Activated T-helper 2 cell treated with anti-CD3 and anti-CD28 coated beads, Interferon-gamma antibody, Interleukin-2, Interleukin-4, amounts not matched to agents 10 μg/mL and 5 μg/mL and 100 μg/mL, durations not matched to agents 14 hours and 24 hours and 36 hours (primary cell): ENCODE measurements at regions not wholly inside any gene's neighbourhood (a gene's known extent, or its start where the extent isn't known, plus 50 kb on each side); places are given as distances from the start of the nearest gene placed in this dataset.
"Not testable (repeated sequence)": the region's sequence is repeated elsewhere in the genome, so short reads cannot be mapped to it uniquely, and the experiment has no call there.

Experiments
- DNase-seq: peaks from one replicate; pipeline ENCODE4 v3.0.0; 2021; ENCODE audit warnings: low spot score
- H3K27ac Mint-ChIP-seq: one replicate; pipeline ENCODE4 v1.8.0; 2021; ENCODE audit warnings: mixed read lengths
- H3K27me3 Mint-ChIP-seq: one replicate; pipeline ENCODE4 v1.8.0; 2021; ENCODE audit warnings: low read depth, mixed read lengths
- H3K36me3 Mint-ChIP-seq: one replicate; pipeline ENCODE4 v1.8.0; 2021; ENCODE audit warnings: low read depth, mixed read lengths
- H3K4me1 Mint-ChIP-seq: one replicate; pipeline ENCODE4 v1.8.0; 2021; ENCODE audit warnings: low read depth, mixed read lengths
- H3K4me3 Mint-ChIP-seq: one replicate; pipeline ENCODE4 v1.8.0; 2021; ENCODE audit warnings: low read depth, mild to moderate bottlenecking, moderate library complexity, mixed read lengths
- H3K9me3 Mint-ChIP-seq: one replicate; pipeline ENCODE4 v1.8.0; 2021; ENCODE audit warnings: mixed read lengths
- intact Hi-C: fragments of 100-400 bp; cut with micrococcal nuclease; formaldehyde crosslinking; loops from one replicate; pipeline ENCODE4 v1.15.1; 2023

GRCh38 chr1:209173796-209174195, 409.7 kb upstream of the CAMK1G start:
- DNase-seq, H3K4me3 Mint-ChIP-seq, H3K27ac Mint-ChIP-seq, H3K36me3 Mint-ChIP-seq, H3K9me3 Mint-ChIP-seq, H3K27me3 Mint-ChIP-seq, intact Hi-C loops, H3K4me1 Mint-ChIP-seq: not testable (repeated sequence)

- Mint-ChIP-seq H3K9me3 (peaks cover 5% of the 10 kb centered on the region), H3K27ac (no peak overlapping the region), H3K27me3 (no peaks in the 10 kb centered on the region), H3K4me1 (no peaks in the 10 kb centered on the region), H3K4me3 (no peak overlapping the region), H3K36me3 (no peaks in the 10 kb centered on the region)
- no peak for DNase-seq
- intact Hi-C loops: no loop called here
Measured at GRCh38 chr1:209176866-209177430, 406.6 kb upstream of the CAMK1G start.

- Mint-ChIP-seq H3K9me3 (peaks cover 28% of the 10 kb centered on the region), H3K36me3 (no peaks in the 10 kb centered on the region), H3K27me3 (no peaks in the 10 kb centered on the region), H3K4me1 (no peaks in the 10 kb centered on the region), H3K4me3 (no peak overlapping the region), H3K27ac (no peak overlapping the region)
- intact Hi-C loops: no loop called here
- DNase-seq: no peak
Measured at GRCh38 chr1:209183195-209183594, 400.3 kb upstream of the CAMK1G start.

- H3K36me3 Mint-ChIP-seq: no peaks in the 10 kb centered on the region
- no peak for DNase-seq
- peaks cover 17% of the 10 kb centered on the region for H3K9me3 Mint-ChIP-seq
- intact Hi-C loops: no loop called here
- H3K27me3 Mint-ChIP-seq: no peaks in the 10 kb centered on the region
- H3K27ac Mint-ChIP-seq: no peak overlapping the region
- no peaks in the 10 kb centered on the region for H3K4me1 Mint-ChIP-seq
- no peak overlapping the region for H3K4me3 Mint-ChIP-seq
Measured at GRCh38 chr1:209187589-209187988, 395.9 kb upstream of the CAMK1G start.

- intact Hi-C loops: loop anchor here (10.0 kb wide), 1 partner anchor 536 kb away; no protein-coding TSS in a partner anchor
- Mint-ChIP-seq H3K4me3 (no peak overlapping the region), H3K4me1 (no peaks in the 10 kb centered on the region), H3K27me3 (no peaks in the 10 kb centered on the region), H3K27ac (no peak overlapping the region), H3K36me3 (no peaks in the 10 kb centered on the region), H3K9me3 (no peaks in the 10 kb centered on the region)
- DNase-seq: no peak
Measured at GRCh38 chr1:209190591-209191261, 392.8 kb upstream of the CAMK1G start.

GRCh38 chr1:209191262-209191634, 392.3 kb upstream of the CAMK1G start:
- H3K9me3 Mint-ChIP-seq: peaks cover 5% of the 10 kb centered on the region
- H3K36me3 Mint-ChIP-seq: no peaks in the 10 kb centered on the region
- H3K4me3 Mint-ChIP-seq: no peak overlapping the region
- H3K27ac Mint-ChIP-seq: no peak overlapping the region
- intact Hi-C loops: loop anchor here (10.0 kb wide), 1 partner anchor 536 kb away; no protein-coding TSS in a partner anchor
- H3K4me1 Mint-ChIP-seq: no peaks in the 10 kb centered on the region
- H3K27me3 Mint-ChIP-seq: no peaks in the 10 kb centered on the region
- no peak for DNase-seq

- H3K27me3 Mint-ChIP-seq: no peaks in the 10 kb centered on the region
- no peak overlapping the region for H3K4me3 Mint-ChIP-seq
- H3K9me3 Mint-ChIP-seq: peaks cover 17% of the 10 kb centered on the region
- H3K27ac Mint-ChIP-seq: no peak overlapping the region
- H3K36me3 Mint-ChIP-seq: no peaks in the 10 kb centered on the region
- no peaks in the 10 kb centered on the region for H3K4me1 Mint-ChIP-seq
- intact Hi-C loops: loop anchor here (10.0 kb wide), 1 partner anchor 541 kb away; no protein-coding TSS in a partner anchor
- DNase-seq: no peak
Measured at GRCh38 chr1:209196140-209196539, 387.4 kb upstream of the CAMK1G start.

GRCh38 chr1:209198961-209199750, 384.4 kb upstream of the CAMK1G start:
- H3K36me3 Mint-ChIP-seq: no peaks in the 10 kb centered on the region
- no peak for DNase-seq
- peaks cover 17% of the 10 kb centered on the region for H3K9me3 Mint-ChIP-seq
- H3K4me1 Mint-ChIP-seq: no peaks in the 10 kb centered on the region
- intact Hi-C loops: loop anchor here (10.0 kb wide), 1 partner anchor 544 kb away; no protein-coding TSS in a partner anchor
- no peak overlapping the region for H3K4me3 Mint-ChIP-seq
- H3K27ac Mint-ChIP-seq: no peak overlapping the region
- H3K27me3 Mint-ChIP-seq: no peaks in the 10 kb centered on the region

- no peaks in the 10 kb centered on the region for H3K4me1 Mint-ChIP-seq
- no peak overlapping the region for H3K4me3 Mint-ChIP-seq
- H3K9me3 Mint-ChIP-seq: peaks cover 17% of the 10 kb centered on the region
- no peak for DNase-seq
- no peaks in the 10 kb centered on the region for H3K36me3 Mint-ChIP-seq
- intact Hi-C loops: loop anchor here (10.0 kb wide), 1 partner anchor 545 kb away; no protein-coding TSS in a partner anchor
- peaks cover 1% of the 10 kb centered on the region for H3K27me3 Mint-ChIP-seq
- H3K27ac Mint-ChIP-seq: no peak overlapping the region
Measured at GRCh38 chr1:209199822-209200221, 383.7 kb upstream of the CAMK1G start.

- H3K4me3 Mint-ChIP-seq, DNase-seq, H3K36me3 Mint-ChIP-seq, H3K9me3 Mint-ChIP-seq, intact Hi-C loops, H3K4me1 Mint-ChIP-seq, H3K27ac Mint-ChIP-seq: not testable (repeated sequence)
- peaks cover 10% of the 10 kb centered on the region for H3K27me3 Mint-ChIP-seq
Measured at GRCh38 chr1:209202321-209202720, 381.2 kb upstream of the CAMK1G start.

GRCh38 chr1:209202830-209203532, 380.5 kb upstream of the CAMK1G start:
- peaks cover 1% of the 10 kb centered on the region for H3K4me1 Mint-ChIP-seq
- intact Hi-C loops: no loop called here
- H3K36me3 Mint-ChIP-seq: no peaks in the 10 kb centered on the region
- peaks cover 17% of the 10 kb centered on the region for H3K27me3 Mint-ChIP-seq
- H3K27ac Mint-ChIP-seq: no peak overlapping the region
- H3K9me3 Mint-ChIP-seq: no peaks in the 10 kb centered on the region
- no peak overlapping the region for H3K4me3 Mint-ChIP-seq
- DNase-seq: no peak

GRCh38 chr1:209203533-209203895, 380.0 kb upstream of the CAMK1G start:
- no peak overlapping the region for H3K4me3 Mint-ChIP-seq
- H3K27ac Mint-ChIP-seq: no peak overlapping the region
- H3K9me3 Mint-ChIP-seq: no peaks in the 10 kb centered on the region
- intact Hi-C loops: no loop called here
- H3K4me1 Mint-ChIP-seq: peaks cover 1% of the 10 kb centered on the region
- no peaks in the 10 kb centered on the region for H3K36me3 Mint-ChIP-seq
- no peak for DNase-seq
- peaks cover 22% of the 10 kb centered on the region for H3K27me3 Mint-ChIP-seq
